IMR-90 (cell line): ENCODE measurements at regions not wholly inside any gene's neighbourhood (a gene's known extent, or its start where the extent isn't known, plus 50 kb on each side); places are given as distances from the start of the nearest gene placed in this dataset.

Source experiments
- ATAC-seq: fragments of 200-7000 bp; cut with Tn5 transposase; 2 replicates; pipeline ENCODE4 v1.9.1; 2020; ENCODE audit warnings: low read depth, mild to moderate bottlenecking, moderate library complexity
- BruUV-seq: library from RNA; stranded (reverse); fragments of 400-500 nt; replicated peaks from 2 replicates; lab custom pipeline; 2021; lab: Mats Ljungman, UMichigan
- CTCF ChIA-PET: fragments of 300-600 bp; formaldehyde crosslinking; extraction: SDS; loops from one replicate; lab custom pipeline; 2021; ENCODE audit warnings: antibody characterized with exemption; lab: Yijun Ruan, JAX
- POLR2A ChIA-PET: fragments of 300-600 bp; sonication (Branson Sonifier 250); formaldehyde crosslinking; loops from one replicate; lab custom pipeline; 2022; ENCODE audit warnings: antibody characterized with exemption; ENCODE audit not compliant: unreplicated experiment; lab: Charles Lee
- DNase-seq: peaks from one replicate; pipeline ENCODE4 v3.0.0; 2013
- H2AFZ ChIP-seq: replicated peaks from 2 replicates; pipeline ENCODE3; 2013; ENCODE audit warnings: low read length, mild to moderate bottlenecking; ENCODE audit not compliant: poor library complexity
- H2AK5ac ChIP-seq: 2 replicates; pipeline ENCODE4 v1.6.1; 2013; ENCODE audit warnings: low read depth, low read length, inconsistent platforms
- H2AK9ac ChIP-seq: replicated peaks from 2 replicates; pipeline ENCODE3; 2013; ENCODE audit warnings: mild to moderate bottlenecking, low read depth, low read length, moderate library complexity; ENCODE audit not compliant: poor library complexity
- H2BK120ac ChIP-seq: 2 replicates; pipeline ENCODE4 v1.6.1; 2013; ENCODE audit warnings: low read depth, low read length, inconsistent platforms
- H2BK15ac ChIP-seq: 3 replicates; pipeline ENCODE4 v1.6.1; 2013; ENCODE audit warnings: low read depth, low read length, inconsistent platforms
- H2BK20ac ChIP-seq: 2 replicates; pipeline ENCODE4 v1.6.1; 2013; ENCODE audit warnings: low read depth, mild to moderate bottlenecking, inconsistent platforms, low read length, moderate library complexity
- H2BK5ac ChIP-seq: 2 replicates; pipeline ENCODE4 v1.6.1; 2013; ENCODE audit warnings: mild to moderate bottlenecking, low read depth, low read length, inconsistent platforms; ENCODE audit not compliant: poor library complexity, severe bottlenecking
- H3K14ac ChIP-seq: replicated peaks from 2 replicates; pipeline ENCODE4 v1.6.1; 2013; ENCODE audit warnings: low read depth, low read length, inconsistent platforms
- H3K18ac ChIP-seq: 2 replicates; pipeline ENCODE4 v1.6.1; 2013; ENCODE audit warnings: low read depth, low read length, control low read depth
- H3K23ac ChIP-seq: 2 replicates; pipeline ENCODE4 v1.6.1; 2013; ENCODE audit warnings: low read depth, low read length, inconsistent platforms
- H3K27ac ChIP-seq: 2 replicates; pipeline ENCODE4 v1.5.1; 2013; ENCODE audit warnings: mild to moderate bottlenecking, control low read depth, low read length; ENCODE audit not compliant: insufficient read depth
- H3K27me3 ChIP-seq: 2 replicates; pipeline ENCODE4 v1.6.1; 2013; ENCODE audit warnings: low read length; ENCODE audit not compliant: control insufficient read depth, insufficient read depth
- H3K36me3 ChIP-seq: 2 replicates; pipeline ENCODE4 v1.6.1; 2013; ENCODE audit warnings: low read length, mixed read lengths; ENCODE audit not compliant: control insufficient read depth, insufficient read depth
- H3K4ac ChIP-seq: 2 replicates; pipeline ENCODE4 v1.6.1; 2013; ENCODE audit warnings: low read depth, low read length, inconsistent platforms
- H3K4me1 ChIP-seq: 2 replicates; pipeline ENCODE4 v1.6.1; 2013; ENCODE audit warnings: low read length, mixed read lengths; ENCODE audit not compliant: control insufficient read depth, insufficient read depth
- H3K4me2 ChIP-seq: 2 replicates; pipeline ENCODE4 v1.6.1; 2013; ENCODE audit warnings: low read depth, mild to moderate bottlenecking, control low read depth, low read length, moderate library complexity
- H3K4me3 ChIP-seq: 2 replicates; pipeline ENCODE4 v1.5.1; 2013; ENCODE audit warnings: low read depth, mild to moderate bottlenecking, control low read depth, low read length, moderate library complexity; ENCODE audit not compliant: insufficient read depth
- H3K56ac ChIP-seq: 2 replicates; pipeline ENCODE4 v1.6.1; 2013; ENCODE audit warnings: low read length, inconsistent platforms; ENCODE audit not compliant: insufficient read depth; ENCODE audit errors: extremely low read depth
- H3K79me1 ChIP-seq, 2 experiments: 2 replicates each; pipeline ENCODE4 v1.6.1; 2013; ENCODE audit warnings: low read length in 2 of 2, inconsistent platforms in 1 of 2, low read depth in 1 of 2
- H3K9ac ChIP-seq: 2 replicates; pipeline ENCODE4 v1.6.1; 2013; ENCODE audit warnings: low read depth, low read length, control low read depth
- H3K9me1 ChIP-seq: 2 replicates; pipeline ENCODE4 v1.6.1; 2013; ENCODE audit warnings: low read length, inconsistent platforms; ENCODE audit not compliant: insufficient read depth
- H3K9me3 ChIP-seq: 2 replicates; pipeline ENCODE4 v1.6.1; 2013; ENCODE audit warnings: low read length; ENCODE audit not compliant: control insufficient read depth, insufficient read depth
- H4K20me1 ChIP-seq: 2 replicates; pipeline ENCODE4 v1.6.1; 2013; ENCODE audit warnings: low read length, inconsistent platforms; ENCODE audit not compliant: insufficient read depth
- H4K5ac ChIP-seq: 2 replicates; pipeline ENCODE4 v1.6.1; 2013; ENCODE audit warnings: mild to moderate bottlenecking, low read depth, low read length, control low read depth
- H4K8ac ChIP-seq, 2 experiments: 2 replicates each; pipeline ENCODE4 v1.6.1; 2013; ENCODE audit warnings: low read depth in 2 of 2, low read length in 2 of 2, control low read depth in 1 of 2, inconsistent platforms in 1 of 2
- H4K91ac ChIP-seq: 2 replicates; pipeline ENCODE4 v1.6.1; 2013; ENCODE audit warnings: low read depth, low read length, inconsistent platforms; ENCODE audit not compliant: insufficient read depth
- BHLHE40 ChIP-seq: fragments of 150-350 bp; IDR thresholded peaks from 2 replicates; pipeline ENCODE4 v1.6.1; 2016; ENCODE audit warnings: mild to moderate bottlenecking, low read depth, low read length
- CEBPB ChIP-seq: IDR thresholded peaks from 2 replicates; pipeline ENCODE4 v1.6.1; 2012; ENCODE audit warnings: low read depth, low read length, improper control_type of control experiment
- CHD1 ChIP-seq: IDR thresholded peaks from 2 replicates; pipeline ENCODE4 v1.6.1; 2012; ENCODE audit warnings: low read depth, low read length, improper control_type of control experiment
- MAFK ChIP-seq: IDR thresholded peaks from 2 replicates; pipeline ENCODE4 v1.6.1; 2012; ENCODE audit warnings: low read depth, low read length, improper control_type of control experiment
- MAZ ChIP-seq: IDR thresholded peaks from 2 replicates; pipeline ENCODE4 v1.6.1; 2012; ENCODE audit warnings: low read depth, mild to moderate bottlenecking, low read length, improper control_type of control experiment, moderate library complexity, borderline replicate concordance
- MXI1 ChIP-seq: IDR thresholded peaks from 2 replicates; pipeline ENCODE4 v1.6.1; 2012; ENCODE audit warnings: low read depth, mild to moderate bottlenecking, low read length, moderate library complexity, borderline replicate concordance
- NFE2L2 ChIP-seq: fragments of 150-350 bp; IDR thresholded peaks from 2 replicates; pipeline ENCODE4 v1.6.1; 2016; ENCODE audit warnings: low read depth, mild to moderate bottlenecking, low read length
- POLR2A ChIP-seq: IDR thresholded peaks from 2 replicates; pipeline ENCODE4 v1.6.1; 2012; ENCODE audit warnings: mild to moderate bottlenecking, low read depth, low read length
- RAD21 ChIP-seq: IDR thresholded peaks from 2 replicates; pipeline ENCODE4 v1.6.1; 2012; ENCODE audit warnings: low read length, improper control_type of control experiment
- RCOR1 ChIP-seq: IDR thresholded peaks from 2 replicates; pipeline ENCODE4 v1.6.1; 2012; ENCODE audit warnings: mild to moderate bottlenecking, low read length, improper control_type of control experiment; ENCODE audit not compliant: insufficient replicate concordance
- SMC3 ChIP-seq: fragments of 150-350 bp; IDR thresholded peaks from 2 replicates; pipeline ENCODE4 v1.6.1; 2016; ENCODE audit warnings: low read depth, mild to moderate bottlenecking, antibody characterized with exemption, low read length, moderate library complexity
- WGBS, 2 experiments: methylation state at CpG; one replicate each; pipeline versions ENCODE4 v1.1.5 to v1.1.7; 2013; ENCODE audit warnings: missing lambda C conversion rate in 2 of 2; ENCODE audit not compliant: insufficient read length in 1 of 2; ENCODE audit errors: extremely low coverage in 2 of 2; 5-methylcytosine and 5-hydroxymethylcytosine counted together
- dilution Hi-C: fragments of 300-500 bp; cut with HindIII; formaldehyde crosslinking; loops from one replicate; pipeline ENCODE4 v1.14.3; 2018; ENCODE audit warnings: low sequenced_read_pairs; ENCODE audit not compliant: unreplicated experiment
- in situ Hi-C: fragments of 300-500 bp; cut with MboI; formaldehyde crosslinking; loops from 3 replicates; pipeline ENCODE4 v1.14.3; 2019; ENCODE audit warnings: low sequenced_read_pairs, inconsistent platforms, mixed read lengths
- intact Hi-C: fragments of 100-400 bp; cut with micrococcal nuclease; formaldehyde crosslinking; loops from 2 replicates; pipeline ENCODE4 v1.10.0; 2022
- TF ChIP-seq, protein P1 (sequence below): conservative IDR thresholded peaks from 2 replicates; pipeline ENCODE4 v1.5.1; 2012; ENCODE audit warnings: mild to moderate bottlenecking, low read depth, low read length, improper control_type of control experiment
- TF ChIP-seq, protein P2 (sequence below): fragments of 150-350 bp; IDR thresholded peaks from 2 replicates; pipeline ENCODE4 v1.6.1; 2016; ENCODE audit warnings: low read depth, mild to moderate bottlenecking, low read length, moderate library complexity, borderline replicate concordance
- TF ChIP-seq, protein P3 (sequence below): fragments of 150-350 bp; IDR thresholded peaks from 2 replicates; pipeline ENCODE4 v1.6.1; 2017; ENCODE audit warnings: mild to moderate bottlenecking, antibody characterized with exemption, low read length, low read depth

GRCh38 chr3:194043516-194043915 is 92.4 kb upstream of the HES1 start:
- no peaks in the 10 kb centered on the region for H3K4me1 ChIP-seq
- H2AK9ac ChIP-seq = no peak overlapping the region
- CTCF ChIA-PET = interaction anchor here (0.8 kb wide), 1 partner anchor 272 kb away, joined by 3 read pairs; no protein-coding TSS in a partner anchor
- H3K4me2 ChIP-seq = no peak overlapping the region
- H4K91ac ChIP-seq = no peak overlapping the region
- H4K8ac ChIP-seq = no peak overlapping the region
- H2AFZ ChIP-seq = no peak overlapping the region
- no peaks in the 10 kb centered on the region for H3K9me3 ChIP-seq
- in situ Hi-C loops = no loop called here
- DNase-seq (peak; percentile 73), ATAC-seq (peak; percentile 82)
- no peaks in the 10 kb centered on the region for H3K79me1 ChIP-seq
- no peak overlapping the region for H3K14ac ChIP-seq
- intact Hi-C loops = loop anchor here (2.0 kb wide), 1 partner anchor 45 kb away; no protein-coding TSS in a partner anchor
- H2BK120ac ChIP-seq = no peak overlapping the region
- H2BK20ac ChIP-seq = no peak overlapping the region
- no peak for TF ChIP-seq SMC3
- TF ChIP-seq, protein P1, sequence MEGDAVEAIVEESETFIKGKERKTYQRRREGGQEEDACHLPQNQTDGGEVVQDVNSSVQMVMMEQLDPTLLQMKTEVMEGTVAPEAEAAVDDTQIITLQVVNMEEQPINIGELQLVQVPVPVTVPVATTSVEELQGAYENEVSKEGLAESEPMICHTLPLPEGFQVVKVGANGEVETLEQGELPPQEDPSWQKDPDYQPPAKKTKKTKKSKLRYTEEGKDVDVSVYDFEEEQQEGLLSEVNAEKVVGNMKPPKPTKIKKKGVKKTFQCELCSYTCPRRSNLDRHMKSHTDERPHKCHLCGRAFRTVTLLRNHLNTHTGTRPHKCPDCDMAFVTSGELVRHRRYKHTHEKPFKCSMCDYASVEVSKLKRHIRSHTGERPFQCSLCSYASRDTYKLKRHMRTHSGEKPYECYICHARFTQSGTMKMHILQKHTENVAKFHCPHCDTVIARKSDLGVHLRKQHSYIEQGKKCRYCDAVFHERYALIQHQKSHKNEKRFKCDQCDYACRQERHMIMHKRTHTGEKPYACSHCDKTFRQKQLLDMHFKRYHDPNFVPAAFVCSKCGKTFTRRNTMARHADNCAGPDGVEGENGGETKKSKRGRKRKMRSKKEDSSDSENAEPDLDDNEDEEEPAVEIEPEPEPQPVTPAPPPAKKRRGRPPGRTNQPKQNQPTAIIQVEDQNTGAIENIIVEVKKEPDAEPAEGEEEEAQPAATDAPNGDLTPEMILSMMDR = no peak
- TF ChIP-seq CEBPB = no peak
- TF ChIP-seq POLR2A = no peak
- no peak for TF ChIP-seq RAD21
- TF ChIP-seq, protein P2, sequence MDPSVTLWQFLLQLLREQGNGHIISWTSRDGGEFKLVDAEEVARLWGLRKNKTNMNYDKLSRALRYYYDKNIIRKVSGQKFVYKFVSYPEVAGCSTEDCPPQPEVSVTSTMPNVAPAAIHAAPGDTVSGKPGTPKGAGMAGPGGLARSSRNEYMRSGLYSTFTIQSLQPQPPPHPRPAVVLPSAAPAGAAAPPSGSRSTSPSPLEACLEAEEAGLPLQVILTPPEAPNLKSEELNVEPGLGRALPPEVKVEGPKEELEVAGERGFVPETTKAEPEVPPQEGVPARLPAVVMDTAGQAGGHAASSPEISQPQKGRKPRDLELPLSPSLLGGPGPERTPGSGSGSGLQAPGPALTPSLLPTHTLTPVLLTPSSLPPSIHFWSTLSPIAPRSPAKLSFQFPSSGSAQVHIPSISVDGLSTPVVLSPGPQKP = no peak
- TF ChIP-seq, protein P3, sequence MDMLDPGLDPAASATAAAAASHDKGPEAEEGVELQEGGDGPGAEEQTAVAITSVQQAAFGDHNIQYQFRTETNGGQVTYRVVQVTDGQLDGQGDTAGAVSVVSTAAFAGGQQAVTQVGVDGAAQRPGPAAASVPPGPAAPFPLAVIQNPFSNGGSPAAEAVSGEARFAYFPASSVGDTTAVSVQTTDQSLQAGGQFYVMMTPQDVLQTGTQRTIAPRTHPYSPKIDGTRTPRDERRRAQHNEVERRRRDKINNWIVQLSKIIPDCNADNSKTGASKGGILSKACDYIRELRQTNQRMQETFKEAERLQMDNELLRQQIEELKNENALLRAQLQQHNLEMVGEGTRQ = no peak
- no peak for TF ChIP-seq RCOR1
- no peak for TF ChIP-seq MXI1
- TF ChIP-seq NFE2L2 = no peak
- TF ChIP-seq MAZ = no peak
- no peak for TF ChIP-seq CHD1
- TF ChIP-seq MAFK = no peak
- TF ChIP-seq BHLHE40 = no peak
- H3K56ac ChIP-seq = no peak overlapping the region
- H3K18ac ChIP-seq = no peak overlapping the region
- BruUV-seq = no TSS peak
- no peak overlapping the region for H3K4ac ChIP-seq
- no peak overlapping the region for H4K5ac ChIP-seq
- no peaks in the 10 kb centered on the region for H3K36me3 ChIP-seq
- no peak overlapping the region for H2BK5ac ChIP-seq
- no peak overlapping the region for H2AK5ac ChIP-seq
- H3K4me3 ChIP-seq = no peak overlapping the region
- no peak overlapping the region for H3K27ac ChIP-seq
- peaks cover 20% of the 10 kb centered on the region for H3K27me3 ChIP-seq
- no peak overlapping the region for H3K23ac ChIP-seq
- no peak overlapping the region for H3K9ac ChIP-seq
- dilution Hi-C loops = no loop called here
- H4K20me1 ChIP-seq = no peaks in the 10 kb centered on the region
- H3K9me1 ChIP-seq = no peaks in the 10 kb centered on the region
- WGBS, 2 experiments = no CpG with 5 or more reads among the region's 3 CpGs
- POLR2A ChIA-PET = no interaction called here
- no peak overlapping the region for H2BK15ac ChIP-seq
